ENCODE measurements at regions not wholly inside any gene's neighbourhood (a gene's known extent, or its start where the extent isn't known, plus 50 kb on each side); places are given as distances from the start of the nearest gene placed in this dataset.

DNA sequence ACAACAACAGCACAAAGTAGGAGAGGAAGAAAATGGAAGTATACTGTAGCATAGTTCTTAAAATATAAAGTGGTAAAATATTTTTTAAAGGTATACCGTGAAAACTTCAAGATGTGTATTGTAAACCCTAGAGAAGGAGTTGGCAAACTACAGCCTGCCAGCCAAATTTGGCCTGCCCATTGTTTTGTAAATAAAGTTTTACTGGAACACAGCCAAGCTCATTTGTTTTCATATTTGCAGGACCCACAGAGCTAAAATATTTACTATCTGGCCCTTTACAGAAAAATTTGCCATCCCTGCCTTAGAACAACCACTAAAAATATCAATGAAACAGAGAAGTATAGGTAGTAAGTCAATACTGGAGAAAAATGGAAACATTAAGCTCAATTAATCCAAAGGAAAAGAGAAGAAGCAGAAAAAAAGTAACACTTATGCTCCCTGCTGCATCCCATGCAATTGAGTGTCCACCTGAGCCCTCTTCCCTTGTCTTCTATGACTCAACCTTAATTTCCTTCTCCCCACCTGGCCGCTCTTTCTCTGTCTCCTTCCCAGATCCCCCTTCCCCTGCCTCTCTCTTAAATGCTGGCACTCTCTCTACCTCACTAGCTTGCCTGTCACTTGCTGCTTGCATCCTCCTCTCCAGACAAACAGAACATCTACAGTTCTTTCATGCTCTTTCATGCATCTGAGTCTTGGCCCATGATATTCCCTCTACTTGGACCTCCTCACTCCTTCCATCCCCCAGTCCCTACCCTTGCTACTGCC lies 50.6 kb upstream of the FER start:
- H3K4me3 ChIP-seq (replicated peaks in 1 of 2; ENCODE audit: low read depth in 1 of 2, low read length in 2 of 2) = no peak overlapping the region
- CTCF ChIA-PET = no interaction called here
- no peak overlapping the region for H3K27ac ChIP-seq (ENCODE audit: low read depth, low read length)
- no TSS peak for BruUV-seq (replicated peaks)
- no peak overlapping the region for H2AFZ ChIP-seq (ENCODE audit: low read depth, low read length, poor library complexity, severe bottlenecking)
- no peak for DNase-seq (ENCODE audit: low read depth, low spot score)
- RAD21 ChIA-PET (ENCODE audit: low non-redundant PET in 1 of 2, low total read pairs in 2 of 2, uncharacterized antibody in 2 of 2, unreplicated experiment in 2 of 2) = no interaction called here
- no peak overlapping the region for H3K4me2 ChIP-seq (ENCODE audit: low read length)
- POLR2A ChIA-PET = no interaction called here
- no peak for ATAC-seq
- no peaks in the 10 kb centered on the region for H3K9me3 ChIP-seq (ENCODE audit: control insufficient read depth in 1 of 2, insufficient read depth in 1 of 2, low read depth in 1 of 2, low read length in 2 of 2)
- H3K79me2 ChIP-seq (ENCODE audit: insufficient read depth, low read length) = no peaks in the 10 kb centered on the region
- no peaks in the 10 kb centered on the region for H3K4me1 ChIP-seq (ENCODE audit: control insufficient read depth in 1 of 2, insufficient read depth in 2 of 2, low read length in 2 of 2)
- no peaks in the 10 kb centered on the region for H3K9me2 ChIP-seq (ENCODE audit: insufficient read depth)
- H4K20me1 ChIP-seq (ENCODE audit: insufficient read depth) = no peaks in the 10 kb centered on the region
- no peak overlapping the region for H3K9ac ChIP-seq (ENCODE audit: low read length)
- intact Hi-C loops (cut with micrococcal nuclease) = no loop called here
- H3K27me3 ChIP-seq (ENCODE audit: insufficient read depth, low read length) = no peaks in the 10 kb centered on the region
- no peak for TF ChIP-seq CBX3 (IDR thresholded peaks at IDR 0.05; ENCODE audit: low read depth)
- TF ChIP-seq ATF3 (IDR thresholded peaks at IDR 0.05) = no peak
- TF ChIP-seq SP1 (IDR thresholded peaks at IDR 0.05; ENCODE audit: low read depth) = no peak
- no peak for TF ChIP-seq CEBPB (IDR thresholded peaks at IDR 0.05; ENCODE audit: low read depth)
- no peak for TF ChIP-seq SRF (IDR thresholded peaks at IDR 0.05; ENCODE audit: low read depth)
- no peak for TF ChIP-seq POLR2AphosphoS5 (IDR thresholded peaks at IDR 0.05; ENCODE audit: low read depth, low read length)
- TF ChIP-seq, protein P1, sequence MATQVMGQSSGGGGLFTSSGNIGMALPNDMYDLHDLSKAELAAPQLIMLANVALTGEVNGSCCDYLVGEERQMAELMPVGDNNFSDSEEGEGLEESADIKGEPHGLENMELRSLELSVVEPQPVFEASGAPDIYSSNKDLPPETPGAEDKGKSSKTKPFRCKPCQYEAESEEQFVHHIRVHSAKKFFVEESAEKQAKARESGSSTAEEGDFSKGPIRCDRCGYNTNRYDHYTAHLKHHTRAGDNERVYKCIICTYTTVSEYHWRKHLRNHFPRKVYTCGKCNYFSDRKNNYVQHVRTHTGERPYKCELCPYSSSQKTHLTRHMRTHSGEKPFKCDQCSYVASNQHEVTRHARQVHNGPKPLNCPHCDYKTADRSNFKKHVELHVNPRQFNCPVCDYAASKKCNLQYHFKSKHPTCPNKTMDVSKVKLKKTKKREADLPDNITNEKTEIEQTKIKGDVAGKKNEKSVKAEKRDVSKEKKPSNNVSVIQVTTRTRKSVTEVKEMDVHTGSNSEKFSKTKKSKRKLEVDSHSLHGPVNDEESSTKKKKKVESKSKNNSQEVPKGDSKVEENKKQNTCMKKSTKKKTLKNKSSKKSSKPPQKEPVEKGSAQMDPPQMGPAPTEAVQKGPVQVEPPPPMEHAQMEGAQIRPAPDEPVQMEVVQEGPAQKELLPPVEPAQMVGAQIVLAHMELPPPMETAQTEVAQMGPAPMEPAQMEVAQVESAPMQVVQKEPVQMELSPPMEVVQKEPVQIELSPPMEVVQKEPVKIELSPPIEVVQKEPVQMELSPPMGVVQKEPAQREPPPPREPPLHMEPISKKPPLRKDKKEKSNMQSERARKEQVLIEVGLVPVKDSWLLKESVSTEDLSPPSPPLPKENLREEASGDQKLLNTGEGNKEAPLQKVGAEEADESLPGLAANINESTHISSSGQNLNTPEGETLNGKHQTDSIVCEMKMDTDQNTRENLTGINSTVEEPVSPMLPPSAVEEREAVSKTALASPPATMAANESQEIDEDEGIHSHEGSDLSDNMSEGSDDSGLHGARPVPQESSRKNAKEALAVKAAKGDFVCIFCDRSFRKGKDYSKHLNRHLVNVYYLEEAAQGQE (IDR thresholded peaks at IDR 0.05; ENCODE audit: low read depth) = no peak
- no peak for TF ChIP-seq EGR1 (IDR thresholded peaks at IDR 0.05; ENCODE audit: low read depth)
- TF ChIP-seq YY1 (IDR thresholded peaks at IDR 0.05; ENCODE audit: extremely low read depth, insufficient replicate concordance, low read depth, low read length) = no peak
- no peak for TF ChIP-seq JUND (IDR thresholded peaks at IDR 0.05)
- TF ChIP-seq, protein P2, sequence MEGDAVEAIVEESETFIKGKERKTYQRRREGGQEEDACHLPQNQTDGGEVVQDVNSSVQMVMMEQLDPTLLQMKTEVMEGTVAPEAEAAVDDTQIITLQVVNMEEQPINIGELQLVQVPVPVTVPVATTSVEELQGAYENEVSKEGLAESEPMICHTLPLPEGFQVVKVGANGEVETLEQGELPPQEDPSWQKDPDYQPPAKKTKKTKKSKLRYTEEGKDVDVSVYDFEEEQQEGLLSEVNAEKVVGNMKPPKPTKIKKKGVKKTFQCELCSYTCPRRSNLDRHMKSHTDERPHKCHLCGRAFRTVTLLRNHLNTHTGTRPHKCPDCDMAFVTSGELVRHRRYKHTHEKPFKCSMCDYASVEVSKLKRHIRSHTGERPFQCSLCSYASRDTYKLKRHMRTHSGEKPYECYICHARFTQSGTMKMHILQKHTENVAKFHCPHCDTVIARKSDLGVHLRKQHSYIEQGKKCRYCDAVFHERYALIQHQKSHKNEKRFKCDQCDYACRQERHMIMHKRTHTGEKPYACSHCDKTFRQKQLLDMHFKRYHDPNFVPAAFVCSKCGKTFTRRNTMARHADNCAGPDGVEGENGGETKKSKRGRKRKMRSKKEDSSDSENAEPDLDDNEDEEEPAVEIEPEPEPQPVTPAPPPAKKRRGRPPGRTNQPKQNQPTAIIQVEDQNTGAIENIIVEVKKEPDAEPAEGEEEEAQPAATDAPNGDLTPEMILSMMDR (IDR thresholded peaks at IDR 0.05 in 2 of 3, conservative IDR thresholded peaks at IDR 0.05 in 1 of 3; ENCODE audit: borderline replicate concordance in 1 of 3, insufficient read depth in 1 of 3, low read depth in 2 of 3, low read length in 2 of 3) = no peak
- TF ChIP-seq MAX (IDR thresholded peaks at IDR 0.05) = no peak
- no peak for TF ChIP-seq TCF7L2 (IDR thresholded peaks at IDR 0.05; ENCODE audit: borderline replicate concordance, extremely low read depth, insufficient read depth, insufficient read length)
- TF ChIP-seq RAD21 (IDR thresholded peaks at IDR 0.05; ENCODE audit: low read depth) = no peak
- no peak for TF ChIP-seq FOSL1 (IDR thresholded peaks at IDR 0.05; ENCODE audit: low read depth)
- no peak for TF ChIP-seq SIN3A (IDR thresholded peaks at IDR 0.05; ENCODE audit: low read depth)
- TF ChIP-seq ZFX (IDR thresholded peaks at IDR 0.05) = no peak
- TF ChIP-seq ELF1 (IDR thresholded peaks at IDR 0.05; ENCODE audit: borderline replicate concordance, low read depth) = no peak
- no peak for TF ChIP-seq ZBTB33 (IDR thresholded peaks at IDR 0.05; ENCODE audit: extremely low read depth, insufficient replicate concordance, low read length)
- TF ChIP-seq EZH2 (IDR thresholded peaks at IDR 0.05) = no peak
- H3K36me3 ChIP-seq (ENCODE audit: control insufficient read depth in 1 of 2, insufficient read depth in 2 of 2, low read length in 2 of 2) = no peaks in the 10 kb centered on the region
